Liver (tissue), 3 donors: ENCODE measurements at regions not wholly inside any gene's neighbourhood (a gene's known extent, or its start where the extent isn't known, plus 50 kb on each side); places are given as distances from the start of the nearest gene placed in this dataset.
"Not testable (repeated sequence)": the region's sequence is repeated elsewhere in the genome, so short reads cannot be mapped to it uniquely, and the experiment has no call there.

Source experiments
- CTCF ChIP-seq: fragments of 150-350 bp; IDR thresholded peaks from 2 replicates; pipeline ENCODE4 v1.5.1; 2017; ENCODE audit warnings: improper control_type of control experiment, low read depth, low read length; ENCODE audit not compliant: missing input control
- EGR1 ChIP-seq, 2 donors: IDR thresholded peaks; 2 replicates each; pipeline ENCODE4 v1.6.1; 2016 to 2018; ENCODE audit warnings: antibody characterized with exemption in 2 of 2, low read depth in 2 of 2
- FOXA2 ChIP-seq: IDR thresholded peaks from 2 replicates; pipeline ENCODE4 v1.6.1; 2016; ENCODE audit warnings: antibody characterized with exemption
- GABPA ChIP-seq, 2 donors: IDR thresholded peaks in 1 of 2; conservative IDR thresholded peaks in 1 of 2; 2 replicates each; pipeline ENCODE4 v1.6.1; 2016; ENCODE audit warnings: antibody characterized with exemption in 2 of 2, mild to moderate bottlenecking in 1 of 2, moderate library complexity in 1 of 2
- JUND ChIP-seq, 2 donors: IDR thresholded peaks; 2 replicates each; pipeline ENCODE4 v1.6.1; 2016; ENCODE audit warnings: antibody characterized with exemption in 2 of 2
- MAX ChIP-seq: IDR thresholded peaks from 2 replicates; pipeline ENCODE4 v1.6.1; 2016; ENCODE audit warnings: antibody characterized with exemption
- SP1 ChIP-seq: IDR thresholded peaks from 2 replicates; pipeline ENCODE4 v1.6.1; 2018; ENCODE audit warnings: antibody characterized with exemption, mild to moderate bottlenecking
- TAF1 ChIP-seq: conservative IDR thresholded peaks from 2 replicates; pipeline ENCODE4 v1.6.1; 2016; ENCODE audit warnings: antibody characterized with exemption, mild to moderate bottlenecking
- YY1 ChIP-seq: IDR thresholded peaks from 2 replicates; pipeline ENCODE4 v1.6.1; 2016; ENCODE audit warnings: antibody characterized with exemption, mild to moderate bottlenecking
- donor health status: healthy.
- donor health status: healthy.

DNA sequence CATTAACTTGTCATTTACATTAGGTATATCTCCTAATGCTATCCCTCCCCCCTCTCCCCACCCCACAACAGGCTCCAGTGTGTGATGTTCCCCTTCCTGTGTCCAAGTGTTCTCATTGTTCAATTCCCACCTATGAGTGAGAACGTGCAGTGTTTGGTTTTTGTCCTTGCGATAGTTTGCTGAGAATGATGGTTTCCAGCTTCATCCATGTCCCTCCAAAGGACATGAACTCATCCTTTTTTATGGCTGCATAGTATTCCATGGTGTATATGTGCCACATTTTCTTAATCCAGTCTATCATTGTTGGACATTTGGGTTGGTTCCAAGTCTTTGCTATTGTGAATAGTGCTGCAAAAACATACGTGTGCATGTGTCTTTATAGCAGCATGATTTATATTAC lies 60.7 kb upstream of the HOXC13 start:
- TF ChIP-seq CTCF; GABPA (IDR thresholded peaks at IDR 0.05 in 1 of 2, conservative IDR thresholded peaks at IDR 0.05 in 1 of 2); MAX; TAF1; JUND (IDR thresholded peaks at IDR 0.05); EGR1 (IDR thresholded peaks at IDR 0.05; ENCODE audit: low read depth in 2 of 2); YY1; SP1; FOXA2: not testable (repeated sequence)
